Heart left ventricle (tissue), 13 donors: ENCODE measurements at regions not wholly inside any gene's neighbourhood (a gene's known extent, or its start where the extent isn't known, plus 50 kb on each side); places are given as distances from the start of the nearest gene placed in this dataset.

ENCODE experiments used
- CTCF ChIP-seq, 12 donors: fragments of 200-600 bp; sonication (generic) in 4 of 12; IDR thresholded peaks; one replicate each; pipeline versions ENCODE4 v1.5.0 to v1.8.0; 2018 to 2022; ENCODE audit warnings: antibody characterized with exemption in 12 of 12, mild to moderate bottlenecking in 5 of 12
- POLR2A ChIP-seq, 2 donors: fragments of 450-650 bp; IDR thresholded peaks; one replicate each; pipeline ENCODE4 v1.6.1; 2017; ENCODE audit warnings: antibody characterized with exemption in 2 of 2, mild to moderate bottlenecking in 2 of 2, moderate library complexity in 2 of 2
- donor health status: ischemic (EF 13 %, LVEDD 7.1; RV severe dilation, severe dysfunction).
- donor health status: DM: no; HTN: yes; CAD: no.
- donor health status: DM: no; HTN: no; CAD: no.
- donor health status: ischemic (EF 25% LVEDD 6.9; RV normal size, moderate dysfunction).
- donor health status: ischemic (EF 25% LVEDD 5.7; RV mildly dilated, moderate dysfunction).
- donor health status: ischemic (EF 35%, LVEDD 5.7; RV mildly dilated, moderate dysfunction).
- donor health status: nonischemic (EF 11% LVEDD 7.7; RV severe dilation, severe dysfunction).
- donor health status: DM: yes; HTN: yes; CAD: no.
- donor health status: PGD.
- donor health status: ischemic (EF 29% LVEDD 5.4; RV normal size, mild dysfunction).
- donor health status: nonischemic (EF 23%, LVEDD 6.1; RV moderate dilation, normal function).

DNA sequence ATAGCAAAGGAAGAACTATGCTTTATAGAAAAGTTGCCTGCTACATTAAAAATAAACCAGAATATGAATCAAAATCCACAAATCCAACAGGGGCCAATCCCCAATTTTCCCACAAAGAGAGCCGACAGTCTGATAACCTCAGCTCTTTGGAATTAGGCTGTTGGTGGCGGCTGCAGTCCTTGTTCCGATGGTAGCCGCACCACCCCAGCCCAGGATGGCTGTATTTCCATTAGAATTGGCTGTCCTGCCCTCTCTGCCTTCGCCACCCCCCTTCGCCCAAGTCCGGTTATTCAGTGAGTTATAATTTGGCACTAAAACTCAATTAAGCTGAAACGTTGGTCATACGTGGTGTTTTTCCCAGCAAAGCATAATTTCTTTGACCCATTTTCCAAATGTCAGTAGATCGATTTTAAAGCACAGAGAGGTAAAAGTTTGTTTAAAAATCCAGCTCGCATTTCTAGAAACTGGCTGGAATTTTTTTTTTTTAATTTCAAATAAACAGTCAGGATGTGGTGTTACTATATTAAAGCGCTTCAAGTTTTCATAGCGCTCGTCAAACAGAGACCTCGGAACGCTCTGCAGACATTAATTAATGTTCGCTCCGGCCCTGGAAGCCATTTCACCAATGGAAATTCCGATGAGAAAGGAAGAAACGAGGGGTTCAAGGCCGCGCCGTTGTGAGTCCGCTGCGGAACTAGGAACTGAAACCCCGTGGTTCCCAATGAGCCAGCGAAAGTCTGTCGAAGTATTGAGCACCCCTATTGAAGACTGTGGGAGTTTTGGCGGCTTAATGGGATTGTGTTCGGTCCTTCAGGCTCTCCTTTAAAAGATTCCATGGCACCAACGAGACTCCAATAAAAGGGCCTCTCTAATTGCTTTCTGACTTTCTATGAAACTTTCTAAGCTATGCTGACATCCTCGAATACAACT, 104.8 kb upstream of the DIO3 start:
- TF ChIP-seq CTCF (IDR thresholded peaks at IDR 0.05) (no peak), POLR2A (IDR thresholded peaks at IDR 0.05) (no peak)
